ENCODE measurements at regions not wholly inside any gene's neighbourhood (a gene's known extent, or its start where the extent isn't known, plus 50 kb on each side); places are given as distances from the start of the nearest gene placed in this dataset.

DNA sequence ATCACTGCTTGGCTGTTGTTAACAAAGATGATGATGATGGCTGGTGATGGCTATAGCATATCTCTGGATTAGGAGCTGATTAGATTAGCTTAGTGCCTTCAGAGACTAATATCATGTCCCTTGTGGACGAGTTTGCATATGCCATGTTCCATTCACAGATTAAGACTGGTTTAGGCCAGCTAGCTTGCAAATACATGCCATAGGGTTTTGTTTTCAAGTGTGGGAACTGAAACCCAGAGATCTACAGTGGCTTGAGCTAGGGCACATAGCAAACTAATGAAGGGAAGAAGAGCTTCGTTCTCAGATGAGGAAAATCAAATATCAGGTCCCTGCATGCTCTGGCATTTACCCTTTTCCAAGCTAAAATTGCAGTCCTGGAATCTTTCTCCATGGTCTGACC, 492.3 kb downstream of the MAGEE1 start:
- Mint-ChIP-seq H3K36me3 (ENCODE audit: insufficient read depth in 1 of 3, low read depth in 3 of 3) (peaks cover 0 to 10% (median 6%) of the 10 kb centered on the region in 3 experiments; a peak in 3 of 7 replicates), H3K4me3 (no peak overlapping the region), H3K27me3 (ENCODE audit: low read depth) (peaks cover 1% of the 10 kb centered on the region; the same call in 1 of the 2 replicates), H3K27ac (no peak overlapping the region), H3K9me3 (peaks cover 69 to 85% of the 10 kb centered on the region in 2 experiments), H3K4me1 (peaks cover 0 to 3% of the 10 kb centered on the region in 2 experiments; a peak in 1 of 4 replicates)
- no peak overlapping the region for H2AK5ac ChIP-seq (ENCODE audit: insufficient read length, low read length)
- no peak overlapping the region for H2AFZ ChIP-seq (ENCODE audit: low read length)
- no CpG with 5 or more reads among the region's 2 CpGs for WGBS (ENCODE audit: extremely low coverage, insufficient read length, low lambda C conversion rate)
- no peaks in the 10 kb centered on the region for H3K79me1 ChIP-seq (ENCODE audit: insufficient read depth, low read depth, low read length, poor library complexity, severe bottlenecking)
- H3K4me1 ChIP-seq (ENCODE audit: insufficient read depth, low read length), result no peaks in the 10 kb centered on the region
- no peak overlapping the region for H3K9ac ChIP-seq (ENCODE audit: extremely low read depth, insufficient read length, low read length)
- no peak overlapping the region for H2BK20ac ChIP-seq (ENCODE audit: low read depth, low read length, poor library complexity, severe bottlenecking)
- no peak overlapping the region for H3K4me2 ChIP-seq (ENCODE audit: insufficient read depth, insufficient read length, low read length)
- H4K91ac ChIP-seq (ENCODE audit: insufficient read length, low read depth, low read length), result no peak overlapping the region
- no peak for DNase-seq
- no peak overlapping the region for H3K27ac ChIP-seq (ENCODE audit: insufficient read length, low read depth, low read length)
- H3K14ac ChIP-seq (ENCODE audit: insufficient read depth, low read length), result no peak overlapping the region
- H3K79me2 ChIP-seq (ENCODE audit: insufficient read depth, low read length), result no peaks in the 10 kb centered on the region
- H3K23ac ChIP-seq (ENCODE audit: insufficient read length, low read depth, low read length), result no peak overlapping the region
- H2BK5ac ChIP-seq (ENCODE audit: insufficient read length, low read length), result no peak overlapping the region
- no peak overlapping the region for H2BK15ac ChIP-seq (ENCODE audit: low read depth, low read length)
- H4K8ac ChIP-seq (replicated peaks; ENCODE audit: insufficient read length, low read depth, low read length), result no peak overlapping the region
- H3T11ph ChIP-seq (ENCODE audit: low read length), result no peak overlapping the region
- no peak overlapping the region for H4K5ac ChIP-seq (ENCODE audit: insufficient read length, low read depth, low read length)
- no peak for TF ChIP-seq CTCF (conservative IDR thresholded peaks at IDR 0.05)
- H3K23me2 ChIP-seq (ENCODE audit: insufficient read length, low read depth, low read length, poor library complexity, severe bottlenecking), result no peaks in the 10 kb centered on the region
- no peak overlapping the region for H3K18ac ChIP-seq (ENCODE audit: insufficient read length, low read depth, low read length)
- H3K56ac ChIP-seq (ENCODE audit: insufficient read length, low read depth, low read length), result no peak overlapping the region
- no peak overlapping the region for H2BK120ac ChIP-seq (ENCODE audit: low read depth, low read length, poor library complexity, severe bottlenecking)
- H4K20me1 ChIP-seq (ENCODE audit: control insufficient read depth, insufficient read depth, insufficient read length), result no peaks in the 10 kb centered on the region
- peaks cover 22% of the 10 kb centered on the region for H3K9me3 ChIP-seq (ENCODE audit: control insufficient read depth, low read depth, low read length)
- no peak overlapping the region for H3K4ac ChIP-seq (ENCODE audit: low read depth, low read length)
- H3K27me3 ChIP-seq (ENCODE audit: insufficient read depth, low read length), result no peaks in the 10 kb centered on the region
- no peak overlapping the region for H2BK12ac ChIP-seq (ENCODE audit: insufficient read length, low read depth, low read length)

Measured in H9 (cell line).